ENCODE measurements at regions not wholly inside any gene's neighbourhood (a gene's known extent, or its start where the extent isn't known, plus 50 kb on each side); places are given as distances from the start of the nearest gene placed in this dataset.

GRCh38 chr12:40156021-40156764, 50.3 kb upstream of the SLC2A13 start:
- H3K4me1 ChIP-seq (ENCODE audit: control insufficient read depth, low read depth, low read length) = no peaks in the 10 kb centered on the region
- H3K36me3 ChIP-seq (ENCODE audit: control insufficient read depth, insufficient read depth, low read length) = no peaks in the 10 kb centered on the region
- H2AK5ac ChIP-seq (ENCODE audit: low read length) = no peak overlapping the region
- no peak overlapping the region for H3K9ac ChIP-seq (ENCODE audit: low read length)
- no peak for DNase-seq
- no peaks in the 10 kb centered on the region for H3K27me3 ChIP-seq (ENCODE audit: insufficient read depth, low read length, poor library complexity)
- no peak overlapping the region for H2BK120ac ChIP-seq (ENCODE audit: low read depth, low read length)
- WGBS (ENCODE audit: extremely low coverage, insufficient coverage, low lambda C conversion rate) = no CpG with 5 or more reads among the region's 5 CpGs
- no peak overlapping the region for H3K4ac ChIP-seq (ENCODE audit: low read depth, low read length)
- no peak overlapping the region for H2BK5ac ChIP-seq (ENCODE audit: low read length)
- H3K4me3 ChIP-seq (ENCODE audit: low read length) = no peak overlapping the region
- no peak overlapping the region for H3K27ac ChIP-seq (ENCODE audit: low read depth, low read length)
- H3K4me2 ChIP-seq (ENCODE audit: low read length) = no peak overlapping the region
- H3K79me2 ChIP-seq (ENCODE audit: control insufficient read depth, insufficient read depth, low read length) = no peaks in the 10 kb centered on the region
- H3K56ac ChIP-seq (ENCODE audit: low read length) = no peak overlapping the region
- no peak overlapping the region for H4K5ac ChIP-seq (ENCODE audit: low read length)
- H2BK15ac ChIP-seq (replicated peaks; ENCODE audit: low read depth) = no peak overlapping the region
- no peak overlapping the region for H4K8ac ChIP-seq (ENCODE audit: low read depth, low read length)
- H3K23ac ChIP-seq (ENCODE audit: low read length) = no peak overlapping the region
- no peaks in the 10 kb centered on the region for H3K79me1 ChIP-seq (ENCODE audit: low read length)
- no peak overlapping the region for H3K18ac ChIP-seq (ENCODE audit: low read length)

Data from mesendoderm (in vitro differentiated cells).